K562 (cell line): ENCODE measurements at regions not wholly inside any gene's neighbourhood (a gene's known extent, or its start where the extent isn't known, plus 50 kb on each side); places are given as distances from the start of the nearest gene placed in this dataset.
A peak's percentile ranks its signal among the peaks of the same experiment; 100 is the strongest.

Source experiments
- ATAC-seq: fragments of 200-7000 bp; cut with Tn5 transposase; 3 replicates; pipeline ENCODE4 v1.9.1; 2020; ENCODE audit warnings: moderate library complexity
- BruUV-seq: library from RNA; stranded (reverse); fragments of 400-500 nt; replicated peaks from 2 replicates; lab custom pipeline; 2021; lab: Mats Ljungman, UMichigan
- CTCF ChIA-PET: fragments of 300-600 bp; formaldehyde crosslinking; extraction: SDS; loops from one replicate; lab custom pipeline; 2021; ENCODE audit warnings: low intra/inter-chr PET ratio; lab: Yijun Ruan, JAX
- POLR2A ChIA-PET: fragments of 300-600, 350-650 bp; sonication (Branson Sonifier 250); formaldehyde crosslinking; extraction: SDS; loops from one replicate; lab custom pipeline; 2021; ENCODE audit warnings: antibody characterized with exemption, inconsistent platforms; lab: Yijun Ruan, JAX
- DNase-seq, 4 experiments: peaks; one replicate each; pipeline versions ENCODE4 v3.0.0 to v3.0.0-alpha.2; 2011 to 2018; ENCODE audit warnings: low spot score in 3 of 4, mixed read lengths in 3 of 4; ENCODE audit errors: extremely low read depth in 1 of 4
- FAIRE-seq: peaks from 2 replicates; lab custom pipeline; 2011; peaks lifted over from hg19 to GRCh38; lab: Jason Lieb, UNC
- H2AFZ ChIP-seq: 2 replicates; pipeline ENCODE4 v1.6.0; 2011; ENCODE audit warnings: low read depth, low read length, control low read depth, inconsistent platforms
- H3K27ac ChIP-seq: fragments of 200-600 bp; 3 replicates; pipeline ENCODE4 v1.8.0; 2011; ENCODE audit warnings: low read depth, mild to moderate bottlenecking, control low read depth, inconsistent platforms, low read length, moderate library complexity, mixed read lengths; ENCODE audit errors: extremely low read depth
- H3K27me3 ChIP-seq, 2 experiments: fragments of 300-600 bp in 1 of 2; 2 replicates in 1 of 2; 3 replicates in 1 of 2; pipeline versions ENCODE4 v1.6.0 to v1.8.0; 2011; ENCODE audit warnings: inconsistent platforms in 2 of 2, low read length in 2 of 2, mild to moderate bottlenecking in 1 of 2, mixed read lengths in 1 of 2, moderate library complexity in 1 of 2; ENCODE audit not compliant: control insufficient read depth in 2 of 2, insufficient read depth in 2 of 2
- H3K36me3 ChIP-seq: fragments of 300-600 bp; 3 replicates; pipeline ENCODE4 v1.8.0; 2011; ENCODE audit warnings: mild to moderate bottlenecking, low read length, inconsistent platforms; ENCODE audit not compliant: control insufficient read depth, insufficient read depth
- H3K4me1 ChIP-seq, 2 experiments: fragments of 200-600 bp in 1 of 2; replicated peaks in 1 of 2; 2 replicates in 1 of 2; 3 replicates in 1 of 2; pipeline versions ENCODE4 v1.5.1 to v1.8.0; 2011; ENCODE audit warnings: inconsistent platforms in 2 of 2, low read length in 2 of 2, mild to moderate bottlenecking in 1 of 2, mixed read lengths in 1 of 2, moderate library complexity in 1 of 2; ENCODE audit not compliant: control insufficient read depth in 2 of 2, insufficient read depth in 2 of 2
- H3K4me2 ChIP-seq: 2 replicates; pipeline ENCODE4 v1.6.1; 2011; ENCODE audit warnings: low read length, control low read depth, inconsistent platforms, mixed read lengths; ENCODE audit not compliant: insufficient read depth
- H3K4me3 ChIP-seq: fragments of 200-600 bp; sonication (generic), shearing (Covaris generic); 2 replicates; pipeline ENCODE4 v1.5.1; 2016; ENCODE audit warnings: control low read depth, inconsistent platforms
- H3K79me2 ChIP-seq: fragments of 200-600 bp; 3 replicates; pipeline ENCODE4 v1.8.0; 2011; ENCODE audit warnings: low read length, inconsistent platforms; ENCODE audit not compliant: control insufficient read depth, insufficient read depth
- H3K9ac ChIP-seq, 2 experiments: 2 replicates each; pipeline versions ENCODE4 v1.6.0 to v1.6.1; 2011; ENCODE audit warnings: low read depth in 2 of 2, low read length in 2 of 2, control low read depth in 1 of 2, inconsistent platforms in 1 of 2, mild to moderate bottlenecking in 1 of 2, mixed read lengths in 1 of 2; ENCODE audit not compliant: insufficient read depth in 1 of 2
- H3K9me1 ChIP-seq: one replicate; pipeline ENCODE4 v1.6.0; 2011; ENCODE audit warnings: inconsistent platforms, mild to moderate bottlenecking, low read length, moderate library complexity; ENCODE audit not compliant: control insufficient read depth, insufficient read depth
- H3K9me3 ChIP-seq: replicated peaks from 2 replicates; pipeline ENCODE4 v1.5.1; 2011; ENCODE audit warnings: low read depth, low read length, inconsistent platforms; ENCODE audit not compliant: control insufficient read depth, insufficient read depth
- H4K20me1 ChIP-seq: replicated peaks from 2 replicates; pipeline ENCODE4 v1.6.1; 2011; ENCODE audit warnings: low read length, inconsistent platforms, mixed read lengths; ENCODE audit not compliant: control insufficient read depth, insufficient read depth
- BHLHE40 ChIP-seq: IDR thresholded peaks from 2 replicates; pipeline ENCODE4 v1.6.1; 2011; ENCODE audit warnings: low read length, improper control_type of control experiment
- BMI1 ChIP-seq: fragments of 150-350 bp; IDR thresholded peaks from 2 replicates; pipeline ENCODE4 v1.6.1; 2014; ENCODE audit warnings: low read length
- CEBPB ChIP-seq: fragments of 450-650 bp; IDR thresholded peaks from 2 replicates; pipeline ENCODE4 v1.6.1; 2016; ENCODE audit warnings: missing genetic modification characterization, missing compliant biosample characterization
- CXXC5 ChIP-seq: fragments of 250-450 bp; sonication (Bioruptor Pico); IDR thresholded peaks from 2 replicates; pipeline ENCODE4 v1.8.0; 2022; ENCODE audit warnings: inconsistent platforms, mild to moderate bottlenecking, moderate library complexity
- EGR1 ChIP-seq: fragments of 450-650 bp; conservative IDR thresholded peaks from 2 replicates; pipeline ENCODE4 v1.6.1; 2017; ENCODE audit warnings: mild to moderate bottlenecking
- KDM1A ChIP-seq, 2 experiments: fragments of 450-650 bp; IDR thresholded peaks; 2 replicates each; pipeline ENCODE4 v1.6.1; 2016; ENCODE audit warnings: mild to moderate bottlenecking in 2 of 2
- L3MBTL2 ChIP-seq: fragments of 450-650 bp; IDR thresholded peaks from 2 replicates; pipeline ENCODE4 v1.6.1; 2016; ENCODE audit warnings: mild to moderate bottlenecking, moderate library complexity
- LEF1 ChIP-seq: fragments of 450-650 bp; IDR thresholded peaks from 2 replicates; pipeline ENCODE4 v1.6.1; 2016; ENCODE audit warnings: mild to moderate bottlenecking
- MTA2 ChIP-seq: fragments of 450-650 bp; IDR thresholded peaks from 2 replicates; pipeline ENCODE4 v1.6.1; 2016; ENCODE audit warnings: low read depth
- MYC ChIP-seq, 2 experiments: fragments of 250-450 bp in 1 of 2; sonication (Bioruptor Pico) in 1 of 2; IDR thresholded peaks; 2 replicates each; pipeline versions ENCODE4 v1.5.1 to v1.6.1; 2012 to 2021; ENCODE audit warnings: low read depth in 2 of 2, borderline replicate concordance in 1 of 2, improper control_type of control experiment in 1 of 2, low read length in 1 of 2, mild to moderate bottlenecking in 1 of 2, moderate library complexity in 1 of 2
- NFIC ChIP-seq: fragments of 450-650 bp; IDR thresholded peaks from 2 replicates; pipeline ENCODE4 v1.6.1; 2017; ENCODE audit warnings: mild to moderate bottlenecking, inconsistent platforms
- POLR2AphosphoS5 ChIP-seq: IDR thresholded peaks from 2 replicates; pipeline ENCODE4 v1.6.1; 2011; ENCODE audit warnings: mild to moderate bottlenecking, low read depth, low read length, moderate library complexity; ENCODE audit not compliant: control insufficient read depth, insufficient read depth
- POU5F1 ChIP-seq: fragments of 150-350 bp; IDR thresholded peaks from 2 replicates; pipeline ENCODE4 v1.6.1; 2014; ENCODE audit warnings: borderline replicate concordance, low read length, low read depth, mild to moderate bottlenecking; ENCODE audit not compliant: partially characterized antibody
- SMARCB1 ChIP-seq: IDR thresholded peaks from 2 replicates; pipeline ENCODE4 v1.6.1; 2011; ENCODE audit warnings: improper control_type of control experiment, low read depth; ENCODE audit not compliant: insufficient read length
- SMARCC2 ChIP-seq: fragments of 450-650 bp; IDR thresholded peaks from 2 replicates; pipeline ENCODE4 v1.6.1; 2017; ENCODE audit warnings: antibody characterized with exemption, moderate library complexity, mild to moderate bottlenecking, low read depth
- TCF3 ChIP-seq: sonication (generic); formaldehyde crosslinking; IDR thresholded peaks from 2 replicates; pipeline ENCODE4 v1.4.0; 2020; ENCODE audit warnings: mild to moderate bottlenecking, missing genetic modification reagents
- ZSCAN32 ChIP-seq: fragments of 450-650 bp; formaldehyde crosslinking; IDR thresholded peaks from 2 replicates; pipeline ENCODE4 v1.4.0; 2020; ENCODE audit warnings: mild to moderate bottlenecking, moderate library complexity
- WGBS: fragments of 100-300 bp; shearing (Covaris generic); methylation state at CpG from one replicate; pipeline ENCODE4 v1.1.6; 2016; ENCODE audit warnings: low coverage, mixed read lengths; ENCODE audit not compliant: insufficient coverage; ENCODE audit errors: missing lambda C conversion rate; 5-methylcytosine and 5-hydroxymethylcytosine counted together
- in situ Hi-C: fragments of 300-500 bp; cut with MboI; formaldehyde crosslinking; loops from 4 replicates; pipeline ENCODE4 v1.15.0; 2018; ENCODE audit warnings: inconsistent platforms, mixed read lengths
- intact Hi-C: fragments of 100-400 bp; cut with micrococcal nuclease; formaldehyde crosslinking; loops from 2 replicates; pipeline ENCODE4 v1.14.2; 2022
- TF ChIP-seq, protein P1 (sequence below): IDR thresholded peaks from 2 replicates; pipeline ENCODE4 v1.6.1; 2016; ENCODE audit warnings: missing genetic modification characterization, missing compliant biosample characterization
- TF ChIP-seq, protein P2 (sequence below), 2 experiments: fragments of 450-650 bp; conservative IDR thresholded peaks; 2 replicates each; pipeline ENCODE4 v1.6.1; 2017; ENCODE audit warnings: mild to moderate bottlenecking in 2 of 2, moderate library complexity in 2 of 2

DNA sequence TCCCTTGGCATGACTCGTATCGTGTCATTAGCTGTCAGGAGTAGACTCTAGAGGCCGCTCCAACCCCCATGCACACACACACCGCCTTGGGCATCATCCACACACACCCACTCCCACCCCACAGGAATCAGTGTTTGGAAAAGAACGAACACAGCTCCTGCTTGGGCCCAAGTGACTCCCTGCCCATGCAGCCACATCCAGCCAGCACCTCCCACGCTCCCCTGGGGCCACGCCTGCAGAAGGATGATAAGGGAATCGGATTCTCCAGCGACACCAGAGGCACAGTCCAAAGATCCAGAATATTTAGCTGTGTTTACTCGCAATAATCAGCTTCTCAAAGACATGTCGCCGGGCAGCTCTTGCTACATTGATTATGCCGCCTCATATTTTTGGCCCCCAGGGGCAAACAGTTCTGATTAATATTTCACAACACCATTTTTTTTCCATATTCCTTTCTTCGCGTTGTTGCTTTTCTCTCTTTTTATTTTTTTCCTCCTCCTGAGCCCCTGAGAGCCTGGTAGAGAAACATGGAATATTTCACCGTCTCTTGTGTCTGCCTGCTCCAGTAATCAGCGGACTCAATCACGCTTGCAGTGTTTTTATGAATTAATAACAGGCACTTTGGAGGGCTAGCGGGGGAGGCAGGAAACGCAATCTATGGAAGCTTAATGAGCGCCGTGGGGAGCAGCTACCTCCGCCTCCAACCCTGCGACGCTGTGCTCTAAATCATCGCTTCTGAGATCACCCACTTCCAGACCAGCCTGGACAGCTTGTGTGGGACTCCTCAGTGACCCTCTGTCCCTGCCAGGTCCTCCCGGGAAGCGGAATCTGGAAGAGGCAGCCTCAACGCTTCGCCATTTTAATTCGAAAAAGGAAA, 221.4 kb downstream of the TLE3 start:
- Histone ChIP-seq H3K9me3 (no peaks in the 10 kb centered on the region), H3K4me3 (no peak overlapping the region), H2AFZ (0 out of 2 replicates have a peak overlapping the region, but pooled peaks have one; percentile 2), H3K4me2 (peak overlapping the region; percentile 42; the same call in 1 of the 2 replicates), H3K79me2 (no peaks in the 10 kb centered on the region), H3K9ac (peak overlapping the region in 1 of 2 experiments; percentile 43; a peak in 1 of 4 replicates), H3K27ac (no peak overlapping the region), H3K9me1 (no peaks in the 10 kb centered on the region), H3K36me3 (no peaks in the 10 kb centered on the region), H3K4me1 (peaks cover 6 to 14% of the 10 kb centered on the region in 2 experiments; a peak in 4 of 5 replicates), H3K27me3 (peaks cover 0 to 13% of the 10 kb centered on the region in 2 experiments; a peak in 1 of 5 replicates), H4K20me1 (no peaks in the 10 kb centered on the region)
- POLR2A ChIA-PET: interaction anchor here (0.8 kb wide), 1 partner anchor 1720 kb away, joined by 3 read pairs; no protein-coding TSS in a partner anchor
- in situ Hi-C loops (no loop called here), intact Hi-C loops (no loop called here)
- BruUV-seq: no TSS peak
- ATAC-seq (peak; percentile 95), FAIRE-seq (peak; percentile 90), DNase-seq (peak; percentile 63 to 82 (median 72))
- CTCF ChIA-PET: no interaction called here
- WGBS: 2% methylated on average over 30 of the region's 31 CpGs
- TF ChIP-seq TCF3 (CRISPR knock-in tag) (peak; percentile 92), BMI1 (no peak), POLR2AphosphoS5 (peak; percentile 67; the same call in 1 of the 2 replicates), L3MBTL2 (no peak), LEF1 (peak; percentile 38; the same call in 1 of the 2 replicates), ZSCAN32 (CRISPR knock-in tag) (no peak), SMARCB1 (no peak), CEBPB (peak; percentile 10; the same call in 1 of the 2 replicates), POU5F1 (no peak), SMARCC2 (peak; percentile 53; the same call in 1 of the 2 replicates), EGR1 (peak; percentile 93), MYC (IDR thresholded peaks at IDR 0.05; ENCODE audit: low read depth, low read length) (0 out of 2 replicates have a peak, but pooled peaks have one; percentile 22), MYC (CRISPR knock-in tag; IDR thresholded peaks at IDR 0.05; ENCODE audit: borderline replicate concordance, low read depth) (no peak), NFIC (peak; percentile 58), BHLHE40 (peak; percentile 59; the same call in 1 of the 2 replicates), MTA2 (peak; percentile 77), KDM1A (IDR thresholded peaks at IDR 0.05) (peak; percentile 64; a peak in 3 of 4 replicates), CXXC5 (CRISPR knock-in tag) (peak; percentile 42; the same call in 1 of the 2 replicates)
- TF ChIP-seq, protein P1, sequence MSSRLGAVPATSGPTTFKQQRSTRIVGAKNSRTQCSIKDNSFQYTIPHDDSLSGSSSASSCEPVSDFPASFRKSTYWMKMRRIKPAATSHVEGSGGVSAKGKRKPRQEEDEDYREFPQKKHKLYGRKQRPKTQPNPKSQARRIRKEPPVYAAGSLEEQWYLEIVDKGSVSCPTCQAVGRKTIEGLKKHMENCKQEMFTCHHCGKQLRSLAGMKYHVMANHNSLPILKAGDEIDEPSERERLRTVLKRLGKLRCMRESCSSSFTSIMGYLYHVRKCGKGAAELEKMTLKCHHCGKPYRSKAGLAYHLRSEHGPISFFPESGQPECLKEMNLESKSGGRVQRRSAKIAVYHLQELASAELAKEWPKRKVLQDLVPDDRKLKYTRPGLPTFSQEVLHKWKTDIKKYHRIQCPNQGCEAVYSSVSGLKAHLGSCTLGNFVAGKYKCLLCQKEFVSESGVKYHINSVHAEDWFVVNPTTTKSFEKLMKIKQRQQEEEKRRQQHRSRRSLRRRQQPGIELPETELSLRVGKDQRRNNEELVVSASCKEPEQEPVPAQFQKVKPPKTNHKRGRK: no peak
- TF ChIP-seq, protein P2, sequence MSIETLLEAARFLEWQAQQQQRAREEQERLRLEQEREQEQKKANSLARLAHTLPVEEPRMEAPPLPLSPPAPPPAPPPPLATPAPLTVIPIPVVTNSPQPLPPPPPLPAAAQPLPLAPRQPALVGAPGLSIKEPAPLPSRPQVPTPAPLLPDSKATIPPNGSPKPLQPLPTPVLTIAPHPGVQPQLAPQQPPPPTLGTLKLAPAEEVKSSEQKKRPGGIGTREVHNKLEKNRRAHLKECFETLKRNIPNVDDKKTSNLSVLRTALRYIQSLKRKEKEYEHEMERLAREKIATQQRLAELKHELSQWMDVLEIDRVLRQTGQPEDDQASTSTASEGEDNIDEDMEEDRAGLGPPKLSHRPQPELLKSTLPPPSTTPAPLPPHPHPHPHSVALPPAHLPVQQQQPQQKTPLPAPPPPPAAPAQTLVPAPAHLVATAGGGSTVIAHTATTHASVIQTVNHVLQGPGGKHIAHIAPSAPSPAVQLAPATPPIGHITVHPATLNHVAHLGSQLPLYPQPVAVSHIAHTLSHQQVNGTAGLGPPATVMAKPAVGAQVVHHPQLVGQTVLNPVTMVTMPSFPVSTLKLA (conservative IDR thresholded peaks at IDR 0.05): no peak
